GM23248 (cell line): ENCODE measurements at regions not wholly inside any gene's neighbourhood (a gene's known extent, or its start where the extent isn't known, plus 50 kb on each side); places are given as distances from the start of the nearest gene placed in this dataset.

Source experiments
- EZH2 ChIP-seq: fragments of 200-600 bp; sonication (generic); IDR thresholded peaks from 2 replicates; pipeline ENCODE4 v1.6.1; 2018; ENCODE audit warnings: antibody characterized with exemption, mild to moderate bottlenecking; ENCODE audit not compliant: insufficient read depth, poor library complexity, severe bottlenecking
- EZH2phosphoT487 ChIP-seq: fragments of 200-600 bp; sonication (generic); IDR thresholded peaks from 2 replicates; pipeline ENCODE4 v1.6.1; 2018; ENCODE audit warnings: antibody characterized with exemption, moderate library complexity, mild to moderate bottlenecking, low read depth; ENCODE audit not compliant: insufficient read depth

DNA sequence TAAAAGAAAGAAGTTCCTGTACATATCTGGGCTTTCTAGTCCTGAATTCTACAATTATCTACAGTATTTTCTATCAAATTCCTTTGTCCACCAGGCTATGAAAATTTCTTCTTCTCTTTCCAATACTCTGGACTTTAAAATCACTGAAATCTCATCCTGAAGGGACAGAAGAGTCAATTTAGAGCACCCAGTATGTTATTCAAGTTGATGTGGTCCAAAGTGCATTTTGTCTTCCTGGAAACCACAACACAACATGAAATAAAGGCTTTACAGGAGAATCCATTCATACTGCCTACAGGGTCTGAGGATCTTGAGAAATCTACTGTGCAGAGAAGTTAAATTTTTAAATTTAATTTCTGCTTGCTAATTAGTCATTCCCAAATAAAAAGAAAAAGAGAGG, 94.9 kb upstream of the ADGRF1 start:
- TF ChIP-seq EZH2 = no peak
- no peak for TF ChIP-seq EZH2phosphoT487
